Endothelial cell of umbilical vein (primary cell): ENCODE measurements at regions not wholly inside any gene's neighbourhood (a gene's known extent, or its start where the extent isn't known, plus 50 kb on each side); places are given as distances from the start of the nearest gene placed in this dataset.

Experiments
- BruUV-seq: library from RNA; stranded (reverse); fragments of 400-500 nt; replicated peaks from 2 replicates; lab custom pipeline; 2021; lab: Mats Ljungman, UMichigan
- CTCF ChIA-PET: fragments of 300-600, 350-600 bp; sonication (Branson Sonifier 250); formaldehyde crosslinking; loops from one replicate; lab custom pipeline; 2021; ENCODE audit warnings: antibody characterized with exemption, inconsistent platforms; lab: Charles Lee
- POLR2A ChIA-PET: fragments of 300-600, 350-600 bp; sonication (Branson Sonifier 250); formaldehyde crosslinking; loops from one replicate; lab custom pipeline; 2021; ENCODE audit warnings: antibody characterized with exemption, inconsistent platforms; lab: Charles Lee
- DNase-seq: peaks from one replicate; pipeline ENCODE4 v3.0.0-alpha.2; 2011; ENCODE audit warnings: low read depth, low spot score
- FAIRE-seq: peaks from 2 replicates; lab custom pipeline; 2011; peaks lifted over from hg19 to GRCh38; lab: Jason Lieb, UNC
- H2AFZ ChIP-seq: 2 replicates; pipeline ENCODE4 v1.6.0; 2012; ENCODE audit warnings: low read depth, low read length, control low read depth, inconsistent platforms
- H3K27ac ChIP-seq: 2 replicates; pipeline ENCODE4 v1.5.1; 2011; ENCODE audit warnings: low read depth, mild to moderate bottlenecking, control low read depth, low read length, moderate library complexity; ENCODE audit not compliant: insufficient read depth
- H3K27me3 ChIP-seq, 2 experiments: 2 replicates each; pipeline versions ENCODE4 v1.6.0 to v1.6.1; 2011; ENCODE audit warnings: low read length in 2 of 2, mixed read lengths in 1 of 2; ENCODE audit not compliant: control insufficient read depth in 2 of 2, insufficient read depth in 2 of 2
- H3K36me3 ChIP-seq, 2 experiments: 2 replicates in 1 of 2; 3 replicates in 1 of 2; pipeline ENCODE4 v1.5.1; 2011; ENCODE audit warnings: low read length in 2 of 2, mild to moderate bottlenecking in 1 of 2, moderate library complexity in 1 of 2; ENCODE audit not compliant: control insufficient read depth in 2 of 2, insufficient read depth in 2 of 2; ENCODE audit errors: extremely low read depth in 1 of 2
- H3K4me1 ChIP-seq: 3 replicates; pipeline ENCODE4 v1.5.1; 2011; ENCODE audit warnings: mild to moderate bottlenecking, low read length; ENCODE audit not compliant: control insufficient read depth, insufficient read depth; ENCODE audit errors: extremely low read depth
- H3K4me2 ChIP-seq: 2 replicates; pipeline ENCODE4 v1.6.1; 2011; ENCODE audit warnings: low read length, control low read depth, mixed read lengths; ENCODE audit not compliant: insufficient read depth
- H3K4me3 ChIP-seq, 3 experiments: fragments of 200-600 bp in 1 of 3; sonication (generic), shearing (Covaris generic) in 1 of 3; replicated peaks in 1 of 3; 2 replicates each; pipeline ENCODE4 v1.5.1; 2011 to 2016; ENCODE audit warnings: control low read depth in 3 of 3, low read length in 3 of 3, mild to moderate bottlenecking in 2 of 3, inconsistent platforms in 1 of 3, low read depth in 1 of 3, moderate library complexity in 1 of 3; ENCODE audit not compliant: insufficient read depth in 1 of 3
- H3K79me2 ChIP-seq: 2 replicates; pipeline ENCODE4 v1.6.0; 2012; ENCODE audit warnings: low read length, inconsistent platforms; ENCODE audit not compliant: control insufficient read depth, insufficient read depth
- H3K9ac ChIP-seq: replicated peaks from 2 replicates; pipeline ENCODE3; 2011; ENCODE audit warnings: low read length, control low read depth; ENCODE audit not compliant: insufficient read depth; ENCODE audit errors: extremely low read depth
- H3K9me1 ChIP-seq: replicated peaks from 3 replicates; pipeline ENCODE4 v1.6.0; 2011; ENCODE audit warnings: mild to moderate bottlenecking, low read length; ENCODE audit not compliant: control insufficient read depth, insufficient read depth; ENCODE audit errors: extremely low read depth
- H3K9me3 ChIP-seq: replicated peaks from 2 replicates; pipeline ENCODE4 v1.5.1; 2012; ENCODE audit warnings: low read length, inconsistent platforms; ENCODE audit not compliant: control insufficient read depth, insufficient read depth
- H4K20me1 ChIP-seq: replicated peaks from 2 replicates; pipeline ENCODE3; 2011; ENCODE audit warnings: mild to moderate bottlenecking, low read length; ENCODE audit not compliant: control insufficient read depth, insufficient read depth; ENCODE audit errors: extremely low read depth
- EZH2 ChIP-seq: IDR thresholded peaks from 2 replicates; pipeline ENCODE4 v1.6.1; 2012; ENCODE audit warnings: borderline replicate concordance, low read depth, mild to moderate bottlenecking, moderate library complexity, low read length, inconsistent platforms; ENCODE audit not compliant: severe bottlenecking
- FOS ChIP-seq: IDR thresholded peaks from 2 replicates; pipeline ENCODE4 v1.6.1; 2011; ENCODE audit warnings: mild to moderate bottlenecking, low read length, moderate library complexity, borderline replicate concordance; ENCODE audit not compliant: insufficient read depth
- GATA2 ChIP-seq: IDR thresholded peaks from 2 replicates; pipeline ENCODE4 v1.7.0; 2011; ENCODE audit warnings: low read depth, mild to moderate bottlenecking, moderate library complexity, mixed read lengths, low read length; ENCODE audit not compliant: insufficient read length, insufficient read depth
- JUN ChIP-seq: IDR thresholded peaks from 2 replicates; pipeline ENCODE4 v1.6.1; 2011; ENCODE audit warnings: borderline replicate concordance, low read depth; ENCODE audit not compliant: insufficient read length, insufficient read depth
- MAX ChIP-seq: IDR thresholded peaks from 2 replicates; pipeline ENCODE4 v1.6.1; 2011; ENCODE audit not compliant: insufficient read depth, insufficient read length
- MYC ChIP-seq: IDR thresholded peaks from one replicate; pipeline ENCODE4 v1.6.1; 2011; ENCODE audit warnings: mild to moderate bottlenecking, low read depth, low read length
- POLR2A ChIP-seq: IDR thresholded peaks from 2 replicates; pipeline ENCODE4 v1.6.1; 2012; ENCODE audit warnings: low read depth, mild to moderate bottlenecking, control low read depth, low read length
- POLR2AphosphoS5 ChIP-seq: IDR thresholded peaks from 2 replicates; pipeline ENCODE4 v1.6.1; 2012; ENCODE audit warnings: low read depth, mild to moderate bottlenecking, control low read depth, low read length, moderate library complexity; ENCODE audit not compliant: insufficient read depth
- dilution Hi-C: fragments of 300-500 bp; cut with MboI; formaldehyde crosslinking; loops from one replicate; pipeline ENCODE4 v1.15.0; 2019; ENCODE audit warnings: low sequenced_read_pairs; ENCODE audit not compliant: extremely low pct_ligation_motif_present
- intact Hi-C: fragments of 100-400 bp; cut with micrococcal nuclease; formaldehyde crosslinking; loops from one replicate; pipeline ENCODE4 v1.10.0; 2022
- TF ChIP-seq, protein P1 (sequence below), 2 donors: IDR thresholded peaks; 1 replicate in 1 of 2; 2 replicates in 1 of 2; pipeline ENCODE4 v1.5.1; 2011; ENCODE audit warnings: low read length in 2 of 2, mild to moderate bottlenecking in 2 of 2, moderate library complexity in 2 of 2, control low read depth in 1 of 2, inconsistent platforms in 1 of 2, low read depth in 1 of 2; ENCODE audit not compliant: insufficient read depth in 1 of 2; ENCODE audit errors: extremely low read depth in 1 of 2

DNA sequence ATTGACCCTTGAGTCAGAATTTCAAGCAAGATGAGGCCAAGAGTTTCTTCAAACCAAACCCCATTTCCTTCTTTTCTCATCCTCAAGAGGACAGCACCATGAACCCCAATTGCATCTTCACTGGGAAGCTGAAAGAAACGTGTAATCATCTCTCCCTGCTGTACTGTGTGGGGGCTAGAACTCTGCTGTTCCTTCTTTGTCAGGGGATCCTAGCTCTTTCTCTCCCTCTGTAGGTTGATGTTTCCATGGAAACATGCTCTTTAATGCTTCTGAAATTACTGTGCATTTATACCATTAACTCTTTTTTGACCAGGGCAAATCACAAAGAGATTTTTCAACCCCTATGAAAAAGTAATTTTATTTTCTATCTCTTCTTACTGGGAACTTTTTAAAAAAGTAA is 295.1 kb downstream of the GRIN2B start:
- Histone ChIP-seq H4K20me1 (no peaks in the 10 kb centered on the region), H3K4me3 (no peak overlapping the region), H3K9me3 (no peaks in the 10 kb centered on the region), H3K9ac (no peak overlapping the region), H3K4me2 (no peak overlapping the region), H3K27ac (no peak overlapping the region), H3K79me2 (no peaks in the 10 kb centered on the region), H3K4me1 (no peaks in the 10 kb centered on the region), H3K9me1 (no peaks in the 10 kb centered on the region), H2AFZ (no peak overlapping the region), H3K27me3 (no peaks in the 10 kb centered on the region), H3K36me3 (no peaks in the 10 kb centered on the region)
- ChIA-PET POLR2A (no interaction called here), CTCF (no interaction called here)
- TF ChIP-seq FOS = no peak
- TF ChIP-seq POLR2AphosphoS5 = no peak
- TF ChIP-seq GATA2 = no peak
- intact Hi-C loops = no loop called here
- no TSS peak for BruUV-seq
- dilution Hi-C loops = no loop called here
- FAIRE-seq = no peak
- no peak for DNase-seq

DNA sequence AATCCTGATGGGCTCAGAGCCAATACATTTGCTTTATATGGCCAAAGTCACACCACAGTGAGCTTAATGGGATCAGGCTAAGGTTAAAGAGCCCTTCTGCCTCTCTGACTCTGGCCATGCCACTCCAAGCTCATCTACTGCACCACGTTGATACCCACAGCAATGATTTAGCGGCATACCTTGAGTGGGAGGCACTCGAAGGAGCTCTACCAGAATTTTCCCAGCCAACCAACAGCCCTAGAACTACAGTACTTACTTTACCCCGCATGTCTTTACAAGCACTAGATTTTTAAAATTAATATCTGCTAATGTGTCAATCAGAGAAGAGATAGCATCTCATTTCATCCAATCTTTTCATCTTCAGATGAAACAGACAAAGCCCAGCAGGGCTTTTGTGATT is 300.5 kb downstream of the GRIN2B start:
- no peak overlapping the region for H3K27ac ChIP-seq
- no peak overlapping the region for H3K4me3 ChIP-seq
- no peak for DNase-seq
- no peaks in the 10 kb centered on the region for H3K9me3 ChIP-seq
- BruUV-seq = no TSS peak
- no peak overlapping the region for H3K9ac ChIP-seq
- H3K27me3 ChIP-seq = no peaks in the 10 kb centered on the region
- H3K4me2 ChIP-seq = no peak overlapping the region
- CTCF ChIA-PET = no interaction called here
- no peaks in the 10 kb centered on the region for H3K4me1 ChIP-seq
- POLR2A ChIA-PET = no interaction called here
- dilution Hi-C loops (no loop called here), intact Hi-C loops (no loop called here)
- H3K9me1 ChIP-seq = no peaks in the 10 kb centered on the region
- H3K36me3 ChIP-seq = no peaks in the 10 kb centered on the region
- H2AFZ ChIP-seq = no peak overlapping the region
- no peaks in the 10 kb centered on the region for H4K20me1 ChIP-seq
- TF ChIP-seq POLR2A = no peak
- no peak for TF ChIP-seq MAX
- TF ChIP-seq EZH2 = no peak
- TF ChIP-seq MYC = no peak
- TF ChIP-seq POLR2AphosphoS5 = no peak
- no peak for TF ChIP-seq FOS
- TF ChIP-seq, protein P1, sequence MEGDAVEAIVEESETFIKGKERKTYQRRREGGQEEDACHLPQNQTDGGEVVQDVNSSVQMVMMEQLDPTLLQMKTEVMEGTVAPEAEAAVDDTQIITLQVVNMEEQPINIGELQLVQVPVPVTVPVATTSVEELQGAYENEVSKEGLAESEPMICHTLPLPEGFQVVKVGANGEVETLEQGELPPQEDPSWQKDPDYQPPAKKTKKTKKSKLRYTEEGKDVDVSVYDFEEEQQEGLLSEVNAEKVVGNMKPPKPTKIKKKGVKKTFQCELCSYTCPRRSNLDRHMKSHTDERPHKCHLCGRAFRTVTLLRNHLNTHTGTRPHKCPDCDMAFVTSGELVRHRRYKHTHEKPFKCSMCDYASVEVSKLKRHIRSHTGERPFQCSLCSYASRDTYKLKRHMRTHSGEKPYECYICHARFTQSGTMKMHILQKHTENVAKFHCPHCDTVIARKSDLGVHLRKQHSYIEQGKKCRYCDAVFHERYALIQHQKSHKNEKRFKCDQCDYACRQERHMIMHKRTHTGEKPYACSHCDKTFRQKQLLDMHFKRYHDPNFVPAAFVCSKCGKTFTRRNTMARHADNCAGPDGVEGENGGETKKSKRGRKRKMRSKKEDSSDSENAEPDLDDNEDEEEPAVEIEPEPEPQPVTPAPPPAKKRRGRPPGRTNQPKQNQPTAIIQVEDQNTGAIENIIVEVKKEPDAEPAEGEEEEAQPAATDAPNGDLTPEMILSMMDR (IDR thresholded peaks at IDR 0.05; ENCODE audit: extremely low read depth in 1 of 2, insufficient read depth in 1 of 2, low read depth in 1 of 2, low read length in 2 of 2) = no peak
- TF ChIP-seq GATA2 = no peak
- no peak for TF ChIP-seq JUN
- no peak for FAIRE-seq
- no peaks in the 10 kb centered on the region for H3K79me2 ChIP-seq
